Suprapubic skin (tissue), 4 donors: ENCODE measurements at regions not wholly inside any gene's neighbourhood (a gene's known extent, or its start where the extent isn't known, plus 50 kb on each side); places are given as distances from the start of the nearest gene placed in this dataset.

Experiments used
- DNase-seq, 2 donors: peaks; one replicate each; pipeline ENCODE4 v3.0.0-alpha.2; 2019; ENCODE audit warnings: low spot score in 2 of 2
- H3K27ac ChIP-seq: fragments of 200-600 bp; sonication (generic); one replicate; pipeline ENCODE4 v1.5.1; 2019
- H3K27me3 ChIP-seq: fragments of 200-600 bp; sonication (generic); one replicate; pipeline ENCODE4 v1.5.1; 2019
- H3K36me3 ChIP-seq: fragments of 200-600 bp; sonication (generic); one replicate; pipeline ENCODE4 v1.5.1; 2019
- H3K4me1 ChIP-seq: fragments of 200-600 bp; sonication (generic); one replicate; pipeline ENCODE4 v1.5.1; 2019
- H3K4me3 ChIP-seq: fragments of 200-600 bp; sonication (generic); one replicate; pipeline ENCODE4 v1.5.1; 2019; ENCODE audit warnings: mild to moderate bottlenecking
- H3K9me3 ChIP-seq: fragments of 200-600 bp; sonication (generic); one replicate; pipeline ENCODE4 v1.5.1; 2019
- EP300 ChIP-seq: sonication (generic); formaldehyde crosslinking; IDR thresholded peaks from one replicate; pipeline ENCODE4 v1.6.1; 2017; ENCODE audit warnings: antibody characterized with exemption
- POLR2A ChIP-seq, 2 donors: fragments of 450-650 bp; IDR thresholded peaks; one replicate each; pipeline ENCODE4 v1.6.1; 2017; ENCODE audit warnings: antibody characterized with exemption in 2 of 2, mild to moderate bottlenecking in 2 of 2, moderate library complexity in 2 of 2
- POLR2AphosphoS5 ChIP-seq, 3 donors: sonication (generic); formaldehyde crosslinking; IDR thresholded peaks; one replicate each; pipeline ENCODE4 v1.6.1; 2017; ENCODE audit warnings: antibody characterized with exemption in 3 of 3
- WGBS: methylation state at CpG from one replicate; pipeline ENCODE4 v1.1.5; 2018; 5-methylcytosine and 5-hydroxymethylcytosine counted together
- TF ChIP-seq, protein P1 (sequence below), 2 donors: fragments of 200-600 bp in 1 of 2; fragments of 450-650 bp in 1 of 2; sonication (generic) in 1 of 2; IDR thresholded peaks; one replicate each; pipeline ENCODE4 v1.5.1; 2016 to 2019; ENCODE audit warnings: antibody characterized with exemption in 2 of 2, mild to moderate bottlenecking in 1 of 2, moderate library complexity in 1 of 2

DNA sequence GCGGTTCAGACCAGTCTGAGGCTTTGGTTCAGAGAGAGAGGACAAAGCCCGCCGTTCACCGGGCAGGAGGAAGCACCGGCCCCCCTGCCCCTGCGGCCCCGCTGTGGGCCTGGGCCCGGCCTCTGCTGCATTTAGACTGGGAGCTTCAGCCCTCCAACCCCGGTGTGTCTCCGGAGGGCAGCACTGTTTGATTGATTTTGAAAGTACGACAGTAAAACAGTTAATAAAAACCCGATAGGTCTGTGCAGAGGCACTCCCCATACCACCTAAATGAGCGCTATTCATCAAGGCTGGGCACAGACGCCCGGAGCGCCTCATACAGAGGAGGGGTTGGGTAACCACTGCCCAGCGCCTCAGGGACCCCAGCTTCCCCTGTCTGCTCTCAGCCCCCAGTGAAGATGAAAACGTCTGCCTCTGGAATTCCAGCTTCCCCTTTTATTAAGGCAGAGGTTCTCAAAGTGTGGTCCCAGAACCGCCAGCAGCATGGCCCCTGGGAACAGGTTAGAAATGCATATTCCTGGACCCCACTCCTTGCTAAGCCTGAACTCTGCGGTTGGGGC is 256.7 kb upstream of the TLE3 start:
- WGBS, result 83% methylated on average over 14 of the region's 20 CpGs
- peaks cover 10% of the 10 kb centered on the region for H3K27me3 ChIP-seq
- peak in 1 of 2 donors; percentile 61 for DNase-seq

DNA sequence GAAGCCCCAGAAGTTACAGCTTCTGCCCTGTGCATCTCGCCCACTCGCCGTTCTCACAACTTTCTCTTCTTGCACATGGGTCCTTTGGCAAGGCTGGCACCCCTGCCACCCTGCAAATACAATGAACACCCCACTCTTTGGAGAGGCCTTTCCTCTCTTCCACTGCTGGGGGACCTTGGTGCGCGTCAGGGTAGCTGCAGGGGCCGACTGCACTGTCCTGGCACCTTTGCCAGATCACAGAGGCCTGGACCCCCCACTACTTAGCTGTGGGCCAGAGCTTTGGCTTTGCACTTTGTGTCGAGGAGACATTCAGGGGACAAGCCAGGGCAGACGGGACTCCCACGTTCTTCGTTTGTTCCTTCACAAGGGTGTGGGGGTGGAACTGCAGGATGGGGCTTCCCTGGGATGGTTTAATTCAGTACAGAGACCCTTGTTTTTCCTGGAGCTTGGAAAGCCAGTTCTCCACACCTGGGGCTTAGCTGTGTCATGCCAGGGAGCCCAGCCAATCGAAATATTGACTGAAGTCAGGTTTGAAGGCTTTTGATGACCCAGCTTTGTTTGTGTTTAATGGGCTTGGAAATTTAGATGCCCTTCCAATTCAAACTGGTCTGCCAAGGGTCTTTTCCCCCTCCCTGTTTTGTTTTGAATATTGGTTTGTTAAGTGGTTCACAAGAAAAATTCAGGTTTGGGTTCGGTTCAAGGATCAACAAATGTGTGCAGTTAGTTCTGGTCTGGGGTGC is 256.1 kb upstream of the TLE3 start:
- TF ChIP-seq EP300, result no peak
- TF ChIP-seq POLR2A (IDR thresholded peaks at IDR 0.05), result no peak
- TF ChIP-seq, protein P1, sequence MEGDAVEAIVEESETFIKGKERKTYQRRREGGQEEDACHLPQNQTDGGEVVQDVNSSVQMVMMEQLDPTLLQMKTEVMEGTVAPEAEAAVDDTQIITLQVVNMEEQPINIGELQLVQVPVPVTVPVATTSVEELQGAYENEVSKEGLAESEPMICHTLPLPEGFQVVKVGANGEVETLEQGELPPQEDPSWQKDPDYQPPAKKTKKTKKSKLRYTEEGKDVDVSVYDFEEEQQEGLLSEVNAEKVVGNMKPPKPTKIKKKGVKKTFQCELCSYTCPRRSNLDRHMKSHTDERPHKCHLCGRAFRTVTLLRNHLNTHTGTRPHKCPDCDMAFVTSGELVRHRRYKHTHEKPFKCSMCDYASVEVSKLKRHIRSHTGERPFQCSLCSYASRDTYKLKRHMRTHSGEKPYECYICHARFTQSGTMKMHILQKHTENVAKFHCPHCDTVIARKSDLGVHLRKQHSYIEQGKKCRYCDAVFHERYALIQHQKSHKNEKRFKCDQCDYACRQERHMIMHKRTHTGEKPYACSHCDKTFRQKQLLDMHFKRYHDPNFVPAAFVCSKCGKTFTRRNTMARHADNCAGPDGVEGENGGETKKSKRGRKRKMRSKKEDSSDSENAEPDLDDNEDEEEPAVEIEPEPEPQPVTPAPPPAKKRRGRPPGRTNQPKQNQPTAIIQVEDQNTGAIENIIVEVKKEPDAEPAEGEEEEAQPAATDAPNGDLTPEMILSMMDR (IDR thresholded peaks at IDR 0.05), result no peak
- no peak for TF ChIP-seq POLR2AphosphoS5 (IDR thresholded peaks at IDR 0.05)
- Histone ChIP-seq H3K4me1 (peaks cover 11% of the 10 kb centered on the region), H3K4me3 (no peak overlapping the region), H3K9me3 (no peaks in the 10 kb centered on the region), H3K36me3 (no peaks in the 10 kb centered on the region), H3K27ac (no peak overlapping the region), H3K27me3 (peaks cover 10% of the 10 kb centered on the region)
- 87% methylated on average over 12 of the region's 12 CpGs for WGBS
- peak in 1 of 2 donors; percentile 76 for DNase-seq

More for the DNA sequence above, 256.7 kb upstream of the TLE3 start:
- Histone ChIP-seq H3K4me1 (peaks cover 5% of the 10 kb centered on the region), H3K9me3 (no peaks in the 10 kb centered on the region), H3K4me3 (no peak overlapping the region), H3K27ac (no peak overlapping the region), H3K36me3 (no peaks in the 10 kb centered on the region)
- no peak for TF ChIP-seq EP300
- TF ChIP-seq, protein P1 (IDR thresholded peaks at IDR 0.05), result no peak
- TF ChIP-seq POLR2A (IDR thresholded peaks at IDR 0.05), result no peak
- no peak for TF ChIP-seq POLR2AphosphoS5 (IDR thresholded peaks at IDR 0.05)

DNA sequence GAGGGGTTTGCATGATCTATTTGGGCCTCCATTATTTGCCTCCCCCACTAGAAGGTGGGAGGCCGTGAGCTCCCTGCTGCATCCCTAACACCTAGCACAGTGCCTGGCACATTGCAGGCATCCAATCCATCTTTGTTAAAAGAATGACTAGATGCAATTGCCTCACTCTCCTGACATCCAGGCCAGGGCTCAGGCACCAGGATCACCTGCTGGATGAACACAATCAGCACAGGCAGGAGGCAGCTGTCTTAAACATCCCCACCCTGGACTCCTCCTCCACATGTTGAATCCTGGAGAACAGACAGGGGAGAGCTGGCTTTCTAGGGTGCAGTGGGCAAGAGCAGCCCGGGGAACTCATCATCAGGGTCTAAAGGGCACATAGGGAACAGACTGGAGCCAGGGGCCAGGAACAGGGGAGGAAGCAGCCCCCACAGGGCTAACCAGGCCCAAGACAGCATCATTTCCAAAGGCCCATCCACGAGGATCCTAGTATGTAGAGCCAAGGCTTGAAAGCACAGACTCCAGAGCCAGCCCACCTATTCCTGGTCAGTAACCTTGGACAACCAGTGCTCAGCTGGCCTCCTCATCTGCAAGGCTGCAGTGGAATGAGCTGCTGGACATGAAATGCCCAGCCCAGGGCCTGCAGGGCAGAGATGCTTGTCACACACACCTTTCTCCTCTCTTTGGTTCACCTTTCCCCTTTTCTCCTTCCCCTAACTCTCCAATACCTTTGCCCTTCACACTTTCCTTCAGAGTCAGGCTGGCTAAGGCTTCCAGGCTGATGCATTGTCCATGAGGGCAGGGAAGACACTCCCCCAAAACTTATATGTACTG is 254.4 kb upstream of the TLE3 start:
- H3K36me3 ChIP-seq, result no peaks in the 10 kb centered on the region
- no peaks in the 10 kb centered on the region for H3K9me3 ChIP-seq
- no peak overlapping the region for H3K4me3 ChIP-seq
- no peak for TF ChIP-seq EP300
- TF ChIP-seq POLR2A (IDR thresholded peaks at IDR 0.05), result no peak
- TF ChIP-seq, protein P1 (IDR thresholded peaks at IDR 0.05), result no peak
- no peak for TF ChIP-seq POLR2AphosphoS5 (IDR thresholded peaks at IDR 0.05)
- DNase-seq, result peak in 1 of 2 donors; percentile 40
- no peak overlapping the region for H3K27ac ChIP-seq
- H3K27me3 ChIP-seq, result peaks cover 10% of the 10 kb centered on the region
- 91% methylated on average over 3 of the region's 3 CpGs for WGBS
- peaks cover 22% of the 10 kb centered on the region for H3K4me1 ChIP-seq

DNA sequence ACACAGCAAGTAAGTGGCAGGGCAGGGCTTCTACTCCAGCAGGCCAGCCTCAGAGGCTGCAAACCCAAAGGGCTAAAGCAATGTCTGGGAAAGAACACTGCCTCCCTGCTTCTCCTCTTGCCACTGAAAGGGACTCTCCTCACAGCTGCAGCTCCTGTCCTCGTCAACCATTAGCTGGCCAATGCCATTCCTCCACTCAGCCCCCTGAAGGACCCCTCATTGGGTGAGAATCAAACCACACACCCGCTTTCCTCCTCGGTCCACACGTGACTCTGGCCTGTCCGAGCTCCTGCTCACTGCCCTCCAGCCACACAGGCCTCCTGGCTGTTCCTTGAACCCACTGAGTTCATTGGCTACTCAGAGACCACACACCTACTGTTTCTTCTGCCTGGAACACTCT is 253.7 kb upstream of the TLE3 start:
- Histone ChIP-seq H3K36me3 (no peaks in the 10 kb centered on the region), H3K4me3 (no peak overlapping the region), H3K9me3 (no peaks in the 10 kb centered on the region), H3K27ac (no peak overlapping the region), H3K4me1 (peaks cover 22% of the 10 kb centered on the region), H3K27me3 (peaks cover 10% of the 10 kb centered on the region)
- DNase-seq, result no peak
- 89% methylated on average over 5 of the region's 5 CpGs for WGBS
- TF ChIP-seq, protein P1 (IDR thresholded peaks at IDR 0.05), result no peak
- TF ChIP-seq POLR2AphosphoS5 (IDR thresholded peaks at IDR 0.05) (no peak), EP300 (no peak), POLR2A (IDR thresholded peaks at IDR 0.05) (no peak)
